ENCODE measurements at regions not wholly inside any gene's neighbourhood (a gene's known extent, or its start where the extent isn't known, plus 50 kb on each side); places are given as distances from the start of the nearest gene placed in this dataset.

GRCh38 chr2:238584617-238585016 is 157.9 kb downstream of the ASB1 start:
- no peak for DNase-seq

- DNase-seq, result no peak
Observed at GRCh38 chr2:238585836-238586821, 159.4 kb downstream of the ASB1 start.

GRCh38 chr2:238586931-238587775 is 160.4 kb downstream of the ASB1 start:
- no peak for DNase-seq

- no peak for DNase-seq
Observed at GRCh38 chr2:238587776-238588660, 161.3 kb downstream of the ASB1 start.

GRCh38 chr2:238589591-238590460 is 163.1 kb downstream of the ASB1 start:
- no peak for DNase-seq

- DNase-seq, result no peak
Observed at GRCh38 chr2:238591732-238592131, 165.0 kb downstream of the ASB1 start.

GRCh38 chr2:238593236-238593635 is 166.5 kb downstream of the ASB1 start:
- DNase-seq, result no peak

GRCh38 chr2:238593678-238594077 is 167.0 kb downstream of the ASB1 start:
- no peak for DNase-seq

GRCh38 chr2:238594796-238595749 is 168.3 kb downstream of the ASB1 start:
- no peak for DNase-seq

- no peak for DNase-seq
Observed at GRCh38 chr2:238595750-238596570, 169.2 kb downstream of the ASB1 start.

GRCh38 chr2:238596571-238597551 is 170.1 kb downstream of the ASB1 start:
- peak; percentile 90 for DNase-seq

- no peak for DNase-seq
Observed at GRCh38 chr2:238597638-238598528, 171.2 kb downstream of the ASB1 start.

- no peak for DNase-seq
Observed at GRCh38 chr2:238598802-238599530, 172.2 kb downstream of the ASB1 start.

GRCh38 chr2:238599549-238600505 is 173.1 kb downstream of the ASB1 start:
- DNase-seq, result no peak
